ENCODE measurements at regions not wholly inside any gene's neighbourhood (a gene's known extent, or its start where the extent isn't known, plus 50 kb on each side); places are given as distances from the start of the nearest gene placed in this dataset.

DNA sequence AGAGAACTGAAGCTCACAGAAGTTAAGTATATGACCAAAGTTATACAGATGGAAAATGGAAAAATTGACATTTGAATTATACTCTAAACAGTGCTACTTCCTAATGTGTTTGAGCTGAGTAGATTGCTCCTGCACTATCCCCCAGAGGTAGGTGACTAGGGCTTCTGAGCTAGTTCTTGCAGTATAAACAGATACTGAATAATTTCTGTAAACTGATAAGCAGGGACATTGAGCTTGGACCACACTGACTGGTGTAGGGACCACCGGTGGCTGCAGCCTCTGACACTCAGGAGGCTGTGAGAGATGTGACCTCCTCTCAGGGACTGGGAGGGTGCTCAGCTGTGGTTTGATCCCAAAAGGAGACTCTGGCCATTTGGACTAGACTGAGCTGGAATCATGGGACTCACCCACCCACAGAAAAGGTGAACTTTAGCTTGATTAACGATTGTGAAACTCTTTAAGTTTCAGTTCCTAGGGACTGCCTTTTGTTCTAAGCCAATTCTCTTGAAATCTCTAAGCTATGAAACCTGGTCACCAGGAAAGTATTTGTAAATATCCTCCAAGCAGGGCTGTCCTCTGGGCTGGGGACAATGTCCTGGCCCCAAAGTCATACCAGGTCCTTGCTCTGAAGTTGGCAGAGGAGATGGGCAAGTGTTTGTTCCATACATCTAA lies 291.5 kb downstream of the SEC61B start:
- Histone ChIP-seq H3K9me3 (no peaks in the 10 kb centered on the region), H3K36me3 (no peaks in the 10 kb centered on the region), H3K27me3 (no peaks in the 10 kb centered on the region), H3K27ac (no peak overlapping the region), H3K4me1 (no peaks in the 10 kb centered on the region), H3K4me3 (no peak overlapping the region)
- intact Hi-C loops (cut with DNase I): no loop called here
- TF ChIP-seq, protein P1, sequence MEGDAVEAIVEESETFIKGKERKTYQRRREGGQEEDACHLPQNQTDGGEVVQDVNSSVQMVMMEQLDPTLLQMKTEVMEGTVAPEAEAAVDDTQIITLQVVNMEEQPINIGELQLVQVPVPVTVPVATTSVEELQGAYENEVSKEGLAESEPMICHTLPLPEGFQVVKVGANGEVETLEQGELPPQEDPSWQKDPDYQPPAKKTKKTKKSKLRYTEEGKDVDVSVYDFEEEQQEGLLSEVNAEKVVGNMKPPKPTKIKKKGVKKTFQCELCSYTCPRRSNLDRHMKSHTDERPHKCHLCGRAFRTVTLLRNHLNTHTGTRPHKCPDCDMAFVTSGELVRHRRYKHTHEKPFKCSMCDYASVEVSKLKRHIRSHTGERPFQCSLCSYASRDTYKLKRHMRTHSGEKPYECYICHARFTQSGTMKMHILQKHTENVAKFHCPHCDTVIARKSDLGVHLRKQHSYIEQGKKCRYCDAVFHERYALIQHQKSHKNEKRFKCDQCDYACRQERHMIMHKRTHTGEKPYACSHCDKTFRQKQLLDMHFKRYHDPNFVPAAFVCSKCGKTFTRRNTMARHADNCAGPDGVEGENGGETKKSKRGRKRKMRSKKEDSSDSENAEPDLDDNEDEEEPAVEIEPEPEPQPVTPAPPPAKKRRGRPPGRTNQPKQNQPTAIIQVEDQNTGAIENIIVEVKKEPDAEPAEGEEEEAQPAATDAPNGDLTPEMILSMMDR (IDR thresholded peaks at IDR 0.05): no peak
- no peak for TF ChIP-seq POLR2AphosphoS5 (IDR thresholded peaks at IDR 0.05; ENCODE audit: insufficient read depth in 1 of 2, low read depth in 1 of 2)
- no peak for TF ChIP-seq POLR2A (IDR thresholded peaks at IDR 0.05)
- DNase-seq (ENCODE audit: extremely low spot score in 2 of 2): no peak

DNA sequence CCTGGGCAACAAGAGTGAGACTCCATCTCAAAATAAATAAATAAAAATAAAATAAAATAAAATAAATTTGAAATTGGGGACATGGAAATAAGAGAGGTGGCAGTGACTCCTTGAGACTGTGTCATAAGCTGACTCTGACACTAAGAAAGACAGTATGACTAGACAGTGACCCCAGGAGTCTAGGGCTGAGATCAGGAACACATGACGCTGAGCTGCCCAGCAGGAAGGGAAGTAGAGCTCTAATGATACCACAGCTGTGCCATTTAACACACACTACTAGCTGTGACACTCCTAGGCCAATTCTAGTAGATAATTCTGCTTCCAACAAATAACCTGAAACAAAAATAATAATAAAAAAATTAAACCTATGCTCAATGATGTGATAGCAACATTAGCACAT lies 293.0 kb downstream of the SEC61B start:
- Histone ChIP-seq H3K4me1 (no peaks in the 10 kb centered on the region), H3K27ac (no peak overlapping the region), H3K27me3 (no peaks in the 10 kb centered on the region), H3K4me3 (no peak overlapping the region), H3K9me3 (no peaks in the 10 kb centered on the region), H3K36me3 (no peaks in the 10 kb centered on the region)
- TF ChIP-seq, protein P1 (IDR thresholded peaks at IDR 0.05): no peak
- no peak for TF ChIP-seq POLR2AphosphoS5 (IDR thresholded peaks at IDR 0.05; ENCODE audit: insufficient read depth in 1 of 2, low read depth in 1 of 2)
- intact Hi-C loops (cut with DNase I): no loop called here
- no peak for DNase-seq (ENCODE audit: extremely low spot score in 2 of 2)

DNA sequence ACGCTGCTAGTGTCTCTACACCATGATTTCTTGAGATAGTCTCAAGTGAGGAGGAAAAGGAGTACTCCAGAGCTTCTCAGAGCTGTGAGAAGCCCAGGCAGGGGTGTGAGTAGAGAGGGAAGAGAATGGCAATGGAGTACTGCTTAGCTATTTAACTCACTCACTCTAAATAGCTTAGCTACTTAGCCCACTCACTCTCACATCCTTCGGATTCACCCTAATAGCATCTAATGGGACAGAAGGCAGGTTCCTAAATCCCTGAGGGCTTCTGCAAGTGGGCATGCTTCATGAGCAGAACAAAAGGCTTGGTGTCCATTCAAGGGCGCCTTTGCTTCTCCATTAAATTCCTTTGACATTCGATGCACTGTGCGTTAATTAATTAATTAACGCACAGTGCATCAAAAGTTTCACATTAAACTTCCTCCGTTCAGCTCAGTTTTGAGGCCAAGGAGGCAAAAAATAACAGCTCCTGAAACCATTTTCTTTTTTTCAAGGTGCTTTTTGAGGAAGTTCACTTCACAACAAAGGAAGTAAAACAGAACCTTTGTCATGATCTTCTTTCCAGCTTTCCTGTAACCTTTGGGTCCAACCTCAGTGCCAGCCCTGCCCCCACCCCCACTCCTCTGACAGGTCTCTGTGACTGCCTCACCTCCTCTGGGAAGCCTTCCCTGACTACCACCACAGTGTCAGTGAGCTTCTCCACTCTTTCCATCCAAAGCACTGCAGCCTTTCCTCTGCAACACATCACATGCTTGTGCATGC lies 294.0 kb downstream of the SEC61B start:
- no peaks in the 10 kb centered on the region for H3K9me3 ChIP-seq
- H3K4me1 ChIP-seq: no peaks in the 10 kb centered on the region
- DNase-seq (ENCODE audit: extremely low spot score in 2 of 2): no peak
- intact Hi-C loops (cut with DNase I): no loop called here
- H3K36me3 ChIP-seq: no peaks in the 10 kb centered on the region
- TF ChIP-seq POLR2AphosphoS5 (IDR thresholded peaks at IDR 0.05; ENCODE audit: insufficient read depth in 1 of 2, low read depth in 1 of 2): no peak
- TF ChIP-seq, protein P1 (IDR thresholded peaks at IDR 0.05): no peak
- TF ChIP-seq POLR2A (IDR thresholded peaks at IDR 0.05): no peak
- H3K27me3 ChIP-seq: no peaks in the 10 kb centered on the region
- H3K27ac ChIP-seq: no peak overlapping the region
- H3K4me3 ChIP-seq: no peak overlapping the region

DNA sequence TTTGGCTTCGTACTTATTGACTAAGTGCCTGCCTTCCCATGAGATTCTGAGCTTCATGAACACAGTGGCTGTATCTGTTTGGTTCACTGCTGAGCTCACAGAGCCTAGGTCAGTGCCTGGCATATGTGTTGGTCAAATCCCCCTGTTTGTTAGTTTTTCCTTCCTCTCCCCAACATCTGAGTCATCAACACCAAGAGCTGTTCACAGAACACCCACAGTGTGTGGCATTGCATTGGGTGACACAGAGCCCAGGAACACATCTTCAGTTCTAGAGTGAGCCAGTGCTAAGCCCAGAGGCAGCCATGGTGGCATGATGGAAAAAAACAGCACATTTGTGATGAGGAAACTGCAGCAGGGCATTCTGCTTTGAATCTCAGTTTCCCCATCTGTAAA lies 294.6 kb downstream of the SEC61B start:
- TF ChIP-seq POLR2AphosphoS5 (IDR thresholded peaks at IDR 0.05; ENCODE audit: insufficient read depth in 1 of 2, low read depth in 1 of 2): no peak
- no peak for TF ChIP-seq POLR2A (IDR thresholded peaks at IDR 0.05)
- TF ChIP-seq, protein P1 (IDR thresholded peaks at IDR 0.05): no peak
- intact Hi-C loops (cut with DNase I): no loop called here
- no peak overlapping the region for H3K27ac ChIP-seq

DNA sequence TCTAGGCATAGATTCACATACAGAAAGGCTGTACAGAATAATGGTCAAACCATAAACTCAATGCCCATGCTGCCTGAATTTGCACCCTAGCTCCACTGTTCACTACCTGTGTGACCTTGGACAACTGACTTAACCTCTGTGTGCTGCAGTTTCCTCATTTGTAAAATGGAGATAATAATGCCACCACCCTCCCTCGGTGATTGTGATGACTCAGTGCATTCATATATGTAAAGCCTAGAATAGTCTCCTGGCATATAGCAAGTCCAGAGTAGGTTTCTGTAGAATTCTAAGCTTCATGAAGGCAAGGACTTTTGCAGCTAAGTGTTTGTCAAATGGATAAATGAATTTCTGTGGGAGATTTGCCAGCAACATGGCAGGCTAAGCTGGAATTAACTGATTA lies 297.8 kb upstream of the NR4A3 start:
- DNase-seq (ENCODE audit: extremely low spot score in 2 of 2): no peak
- H3K4me1 ChIP-seq: no peaks in the 10 kb centered on the region
- no peaks in the 10 kb centered on the region for H3K36me3 ChIP-seq
- no peak overlapping the region for H3K4me3 ChIP-seq
- intact Hi-C loops (cut with DNase I): no loop called here
- TF ChIP-seq POLR2A (IDR thresholded peaks at IDR 0.05): no peak
- H3K27me3 ChIP-seq: no peaks in the 10 kb centered on the region
- H3K9me3 ChIP-seq: no peaks in the 10 kb centered on the region
- H3K27ac ChIP-seq: no peak overlapping the region

More for the DNA sequence above, 294.6 kb downstream of the SEC61B start:
- Histone ChIP-seq H3K4me3 (no peak overlapping the region), H3K9me3 (no peaks in the 10 kb centered on the region), H3K36me3 (no peaks in the 10 kb centered on the region), H3K27me3 (no peaks in the 10 kb centered on the region), H3K4me1 (no peaks in the 10 kb centered on the region)
- no peak for DNase-seq (ENCODE audit: extremely low spot score in 2 of 2)

Measured in vagina (tissue), 2 donors.